H9 (cell line): ENCODE measurements at regions not wholly inside any gene's neighbourhood (a gene's known extent, or its start where the extent isn't known, plus 50 kb on each side); places are given as distances from the start of the nearest gene placed in this dataset.

Experiments
- DNase-seq: peaks from one replicate; pipeline ENCODE4 v3.0.0-alpha.2; 2017
- H2AFZ ChIP-seq: one replicate; pipeline ENCODE4 v1.6.1; 2013; ENCODE audit warnings: mild to moderate bottlenecking, low read length, control low read depth, moderate library complexity
- H2AK5ac ChIP-seq: 2 replicates; pipeline ENCODE4 v1.6.1; 2013; ENCODE audit warnings: low read length, control low read depth, mixed read lengths; ENCODE audit not compliant: insufficient read length
- H2BK120ac ChIP-seq: one replicate; pipeline ENCODE4 v1.6.1; 2013; ENCODE audit warnings: low read depth, mild to moderate bottlenecking, low read length, control low read depth, inconsistent platforms; ENCODE audit not compliant: poor library complexity, severe bottlenecking
- H2BK12ac ChIP-seq: 2 replicates; pipeline ENCODE4 v1.6.1; 2013; ENCODE audit warnings: low read length, control low read depth, mixed read lengths, low read depth; ENCODE audit not compliant: insufficient read length
- H2BK15ac ChIP-seq: 2 replicates; pipeline ENCODE4 v1.6.1; 2013; ENCODE audit warnings: low read depth, low read length, control low read depth
- H2BK20ac ChIP-seq: one replicate; pipeline ENCODE4 v1.6.1; 2013; ENCODE audit warnings: low read depth, mild to moderate bottlenecking, low read length, control low read depth, inconsistent platforms; ENCODE audit not compliant: poor library complexity, severe bottlenecking
- H2BK5ac ChIP-seq: 2 replicates; pipeline ENCODE4 v1.6.1; 2013; ENCODE audit warnings: low read length, control low read depth, mixed read lengths; ENCODE audit not compliant: insufficient read length
- H3K14ac ChIP-seq: 2 replicates; pipeline ENCODE4 v1.6.1; 2013; ENCODE audit warnings: low read length, control low read depth; ENCODE audit not compliant: insufficient read depth
- H3K18ac ChIP-seq: 2 replicates; pipeline ENCODE4 v1.6.1; 2013; ENCODE audit warnings: low read depth, mild to moderate bottlenecking, mixed read lengths, low read length, control low read depth; ENCODE audit not compliant: insufficient read length
- H3K23ac ChIP-seq: 2 replicates; pipeline ENCODE4 v1.6.1; 2013; ENCODE audit warnings: low read length, control low read depth, mixed read lengths, low read depth; ENCODE audit not compliant: insufficient read length
- H3K23me2 ChIP-seq: 2 replicates; pipeline ENCODE4 v1.6.1; 2013; ENCODE audit warnings: low read depth, mild to moderate bottlenecking, mixed read lengths, low read length, control low read depth; ENCODE audit not compliant: insufficient read length, poor library complexity, severe bottlenecking
- H3K27ac ChIP-seq: 2 replicates; pipeline ENCODE4 v1.5.1; 2013; ENCODE audit warnings: low read length, control low read depth, mixed read lengths, low read depth; ENCODE audit not compliant: insufficient read length
- H3K27me3 ChIP-seq: 2 replicates; pipeline ENCODE4 v1.6.1; 2013; ENCODE audit warnings: low read length, control low read depth, inconsistent platforms; ENCODE audit not compliant: insufficient read depth
- H3K4ac ChIP-seq: 2 replicates; pipeline ENCODE4 v1.6.1; 2013; ENCODE audit warnings: low read depth, mild to moderate bottlenecking, control low read depth, inconsistent platforms, low read length, moderate library complexity
- H3K4me1 ChIP-seq: 2 replicates; pipeline ENCODE4 v1.6.1; 2013; ENCODE audit warnings: low read length, control low read depth, inconsistent platforms; ENCODE audit not compliant: insufficient read depth
- H3K4me2 ChIP-seq: 2 replicates; pipeline ENCODE4 v1.6.1; 2013; ENCODE audit warnings: low read length, control low read depth, mixed read lengths; ENCODE audit not compliant: insufficient read length, insufficient read depth
- H3K56ac ChIP-seq: 2 replicates; pipeline ENCODE4 v1.6.1; 2013; ENCODE audit warnings: low read depth, mild to moderate bottlenecking, mixed read lengths, low read length, control low read depth; ENCODE audit not compliant: insufficient read length
- H3K79me1 ChIP-seq: 2 replicates; pipeline ENCODE4 v1.6.1; 2013; ENCODE audit warnings: low read depth, mild to moderate bottlenecking, moderate library complexity, low read length, control low read depth, inconsistent platforms; ENCODE audit not compliant: insufficient read depth, poor library complexity, severe bottlenecking
- H3K79me2 ChIP-seq: 2 replicates; pipeline ENCODE4 v1.6.1; 2013; ENCODE audit warnings: low read length, control low read depth, inconsistent platforms; ENCODE audit not compliant: insufficient read depth
- H3K9ac ChIP-seq: 2 replicates; pipeline ENCODE4 v1.6.1; 2013; ENCODE audit warnings: low read length, control low read depth, mixed read lengths; ENCODE audit not compliant: insufficient read length; ENCODE audit errors: extremely low read depth
- H3K9me3 ChIP-seq: one replicate; pipeline ENCODE4 v1.6.1; 2013; ENCODE audit warnings: low read depth, low read length, inconsistent platforms; ENCODE audit not compliant: control insufficient read depth
- H3T11ph ChIP-seq: one replicate; pipeline ENCODE4 v1.6.1; 2013; ENCODE audit warnings: mild to moderate bottlenecking, low read length, control low read depth, inconsistent platforms
- H4K20me1 ChIP-seq: one replicate; pipeline ENCODE4 v1.6.1; 2013; ENCODE audit not compliant: control insufficient read depth, insufficient read length, insufficient read depth
- H4K5ac ChIP-seq: 2 replicates; pipeline ENCODE4 v1.6.1; 2013; ENCODE audit warnings: low read depth, mild to moderate bottlenecking, mixed read lengths, low read length, control low read depth; ENCODE audit not compliant: insufficient read length
- H4K8ac ChIP-seq: replicated peaks from 2 replicates; pipeline ENCODE4 v1.6.1; 2013; ENCODE audit warnings: low read length, control low read depth, mixed read lengths, low read depth; ENCODE audit not compliant: insufficient read length
- H4K91ac ChIP-seq: 2 replicates; pipeline ENCODE4 v1.6.1; 2013; ENCODE audit warnings: low read depth, mild to moderate bottlenecking, moderate library complexity, mixed read lengths, low read length, control low read depth; ENCODE audit not compliant: insufficient read length
- H3K27ac Mint-ChIP-seq, 3 experiments: 2 replicates in 2 of 3; 3 replicates in 1 of 3; pipeline ENCODE4 v1.8.0; 2020 to 2021; ENCODE audit warnings: mixed read lengths in 3 of 3, mild to moderate bottlenecking in 1 of 3, moderate library complexity in 1 of 3
- H3K27me3 Mint-ChIP-seq: 2 replicates; pipeline ENCODE4 v1.8.0; 2021; ENCODE audit warnings: low read depth, mild to moderate bottlenecking, moderate library complexity, mixed read lengths
- H3K36me3 Mint-ChIP-seq, 3 experiments: 2 replicates in 2 of 3; 3 replicates in 1 of 3; pipeline ENCODE4 v1.8.0; 2020 to 2021; ENCODE audit warnings: low read depth in 3 of 3, mixed read lengths in 3 of 3; ENCODE audit not compliant: insufficient read depth in 1 of 3
- H3K4me1 Mint-ChIP-seq, 2 experiments: 2 replicates each; pipeline ENCODE4 v1.8.0; 2020; ENCODE audit warnings: mixed read lengths in 2 of 2
- H3K4me3 Mint-ChIP-seq, 2 experiments: 2 replicates in 1 of 2; 3 replicates in 1 of 2; pipeline ENCODE4 v1.8.0; 2020 to 2021; ENCODE audit warnings: mild to moderate bottlenecking in 2 of 2, mixed read lengths in 2 of 2, moderate library complexity in 1 of 2
- H3K9me3 Mint-ChIP-seq, 2 experiments: 2 replicates in 1 of 2; 3 replicates in 1 of 2; pipeline ENCODE4 v1.8.0; 2020; ENCODE audit warnings: mild to moderate bottlenecking in 2 of 2, mixed read lengths in 2 of 2, moderate library complexity in 1 of 2
- WGBS: extraction: QIAGEN DNeasy Blood & Tissue Kit; methylation state at CpG from one replicate; pipeline ENCODE4 v1.1.7; 2013; ENCODE audit warnings: missing lambda C conversion rate, low lambda C conversion rate, mixed read lengths; ENCODE audit not compliant: insufficient read length; ENCODE audit errors: extremely low coverage; 5-methylcytosine and 5-hydroxymethylcytosine counted together
- TF ChIP-seq, protein P1 (sequence below): fragments of 200-600 bp; sonication (generic); conservative IDR thresholded peaks from 3 replicates; pipeline ENCODE4 v1.8.0; 2021; ENCODE audit warnings: antibody characterized with exemption, mild to moderate bottlenecking

DNA sequence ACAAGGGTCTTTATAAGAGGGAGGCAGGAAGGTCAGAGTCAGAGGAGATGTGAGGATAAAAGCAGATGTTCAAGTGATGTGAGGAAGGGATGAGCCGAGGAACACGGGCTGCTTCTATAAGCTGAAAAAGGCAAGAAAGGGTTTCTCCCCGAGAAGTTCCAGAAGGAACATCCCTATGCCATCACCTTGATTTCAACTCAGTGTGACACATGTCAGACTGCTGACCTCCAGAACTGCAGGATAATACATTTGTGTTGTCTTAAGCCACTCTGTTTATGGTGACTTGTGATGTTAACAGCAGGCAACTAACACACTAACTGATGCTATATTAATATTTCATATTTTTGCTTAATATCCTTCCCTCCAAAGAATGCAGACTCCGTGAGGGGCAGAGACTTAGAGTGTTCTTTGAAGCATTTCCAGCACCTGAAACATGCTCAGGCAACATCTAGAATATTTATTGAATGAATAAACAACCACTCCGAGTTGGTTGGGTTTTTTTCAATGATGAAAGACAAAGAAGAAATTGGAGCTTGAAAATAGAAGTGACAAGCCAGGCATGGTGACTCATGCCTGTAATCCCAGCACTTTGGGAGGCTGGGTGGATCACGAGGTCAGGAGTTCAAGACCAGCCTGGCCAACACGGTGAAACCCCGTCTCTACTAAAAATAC is 77.6 kb upstream of the ADRA1B start:
- no peaks in the 10 kb centered on the region for H3K9me3 ChIP-seq
- H2BK12ac ChIP-seq = no peak overlapping the region
- Mint-ChIP-seq H3K4me3 (no peak overlapping the region), H3K9me3 (no peaks in the 10 kb centered on the region), H3K36me3 (no peaks in the 10 kb centered on the region), H3K27ac (no peak overlapping the region), H3K4me1 (no peaks in the 10 kb centered on the region), H3K27me3 (peaks cover 4% of the 10 kb centered on the region; the same call in 1 of the 2 replicates)
- TF ChIP-seq, protein P1, sequence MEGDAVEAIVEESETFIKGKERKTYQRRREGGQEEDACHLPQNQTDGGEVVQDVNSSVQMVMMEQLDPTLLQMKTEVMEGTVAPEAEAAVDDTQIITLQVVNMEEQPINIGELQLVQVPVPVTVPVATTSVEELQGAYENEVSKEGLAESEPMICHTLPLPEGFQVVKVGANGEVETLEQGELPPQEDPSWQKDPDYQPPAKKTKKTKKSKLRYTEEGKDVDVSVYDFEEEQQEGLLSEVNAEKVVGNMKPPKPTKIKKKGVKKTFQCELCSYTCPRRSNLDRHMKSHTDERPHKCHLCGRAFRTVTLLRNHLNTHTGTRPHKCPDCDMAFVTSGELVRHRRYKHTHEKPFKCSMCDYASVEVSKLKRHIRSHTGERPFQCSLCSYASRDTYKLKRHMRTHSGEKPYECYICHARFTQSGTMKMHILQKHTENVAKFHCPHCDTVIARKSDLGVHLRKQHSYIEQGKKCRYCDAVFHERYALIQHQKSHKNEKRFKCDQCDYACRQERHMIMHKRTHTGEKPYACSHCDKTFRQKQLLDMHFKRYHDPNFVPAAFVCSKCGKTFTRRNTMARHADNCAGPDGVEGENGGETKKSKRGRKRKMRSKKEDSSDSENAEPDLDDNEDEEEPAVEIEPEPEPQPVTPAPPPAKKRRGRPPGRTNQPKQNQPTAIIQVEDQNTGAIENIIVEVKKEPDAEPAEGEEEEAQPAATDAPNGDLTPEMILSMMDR = no peak
- H2BK15ac ChIP-seq = no peak overlapping the region
- no peak overlapping the region for H3K14ac ChIP-seq
- H4K91ac ChIP-seq = no peak overlapping the region
- no peak overlapping the region for H3K23ac ChIP-seq
- no peak overlapping the region for H3T11ph ChIP-seq
- no peak overlapping the region for H2BK5ac ChIP-seq
- no peak overlapping the region for H2AFZ ChIP-seq
- H3K56ac ChIP-seq = no peak overlapping the region
- WGBS = no CpG with 5 or more reads among the region's 8 CpGs
- H3K27me3 ChIP-seq = no peaks in the 10 kb centered on the region
- H3K4ac ChIP-seq = no peak overlapping the region
- H2BK120ac ChIP-seq = no peak overlapping the region
- no peak overlapping the region for H3K18ac ChIP-seq
- no peaks in the 10 kb centered on the region for H4K20me1 ChIP-seq
- no peak overlapping the region for H2BK20ac ChIP-seq
- H4K8ac ChIP-seq = no peak overlapping the region
- no peaks in the 10 kb centered on the region for H3K4me1 ChIP-seq
- H3K27ac ChIP-seq = no peak overlapping the region
- no peak overlapping the region for H4K5ac ChIP-seq
- no peak overlapping the region for H3K9ac ChIP-seq
- H3K79me2 ChIP-seq = no peaks in the 10 kb centered on the region
- no peaks in the 10 kb centered on the region for H3K23me2 ChIP-seq
- H3K79me1 ChIP-seq = no peaks in the 10 kb centered on the region
- DNase-seq = no peak
- H3K4me2 ChIP-seq = no peak overlapping the region
- no peak overlapping the region for H2AK5ac ChIP-seq
